ENCODE measurements at regions not wholly inside any gene's neighbourhood (a gene's known extent, or its start where the extent isn't known, plus 50 kb on each side); places are given as distances from the start of the nearest gene placed in this dataset.

GRCh38 chr6:152893187-152893586, 89.7 kb downstream of the FBXO5 start:
- WGBS, 2 experiments (ENCODE audit: extremely low coverage in 2 of 2, insufficient read length in 1 of 2), result no CpG with 5 or more reads among the region's 3 CpGs
- Histone ChIP-seq H3K27me3 (ENCODE audit: control insufficient read depth, insufficient read depth, low read length) (no peaks in the 10 kb centered on the region; the same call in 1 of the 2 replicates), H2AFZ (replicated peaks; ENCODE audit: low read length, poor library complexity) (no peak overlapping the region), H2BK20ac (ENCODE audit: low read depth, low read length) (no peak overlapping the region), H3K18ac (ENCODE audit: low read depth, low read length) (no peak overlapping the region), H4K20me1 (ENCODE audit: insufficient read depth, low read length) (no peaks in the 10 kb centered on the region), H4K5ac (ENCODE audit: low read depth, low read length) (no peak overlapping the region), H2BK120ac (ENCODE audit: low read depth, low read length) (no peak overlapping the region), H3K4me3 (ENCODE audit: insufficient read depth, low read depth, low read length) (no peak overlapping the region), H4K8ac (ENCODE audit: low read depth in 2 of 2, low read length in 2 of 2) (no peak overlapping the region), H3K4me2 (ENCODE audit: low read depth, low read length) (no peak overlapping the region), H4K91ac (ENCODE audit: insufficient read depth, low read depth, low read length) (no peak overlapping the region), H3K56ac (ENCODE audit: extremely low read depth, insufficient read depth, low read length) (no peak overlapping the region), H3K9me3 (ENCODE audit: control insufficient read depth, insufficient read depth, low read length) (no peaks in the 10 kb centered on the region), H3K79me1 (ENCODE audit: low read depth in 1 of 2, low read length in 2 of 2) (no peaks in the 10 kb centered on the region), H3K14ac (replicated peaks; ENCODE audit: low read depth, low read length) (no peak overlapping the region), H3K27ac (ENCODE audit: insufficient read depth, low read length) (no peak overlapping the region), H2BK5ac (ENCODE audit: low read depth, low read length, poor library complexity, severe bottlenecking) (no peak overlapping the region), H3K9me1 (ENCODE audit: insufficient read depth, low read length) (peaks cover 4% of the 10 kb centered on the region; the same call in 1 of the 2 replicates), H3K4me1 (ENCODE audit: control insufficient read depth, insufficient read depth, low read length) (no peaks in the 10 kb centered on the region), H3K4ac (ENCODE audit: low read depth, low read length) (no peak overlapping the region), H2BK15ac (ENCODE audit: low read depth, low read length) (no peak overlapping the region), H3K36me3 (ENCODE audit: control insufficient read depth, insufficient read depth, low read length) (no peaks in the 10 kb centered on the region), H2AK5ac (ENCODE audit: low read depth, low read length) (no peak overlapping the region), H2AK9ac (replicated peaks; ENCODE audit: low read depth, low read length, poor library complexity) (no peak overlapping the region), H3K23ac (ENCODE audit: low read depth, low read length) (no peak overlapping the region), H3K9ac (ENCODE audit: low read depth, low read length) (no peak overlapping the region)
- dilution Hi-C loops (cut with HindIII; ENCODE audit: low sequenced_read_pairs, unreplicated experiment), result no loop called here
- intact Hi-C loops (cut with micrococcal nuclease), result no loop called here
- in situ Hi-C loops (cut with MboI; ENCODE audit: low sequenced_read_pairs), result no loop called here
- DNase-seq, result no peak
- ChIA-PET POLR2A (ENCODE audit: unreplicated experiment) (no interaction called here), CTCF (no interaction called here)
- no TSS peak for BruUV-seq (replicated peaks)
- no peak for ATAC-seq (ENCODE audit: low read depth)
- TF ChIP-seq SMC3 (IDR thresholded peaks at IDR 0.05; ENCODE audit: low read depth, low read length) (no peak), CHD1 (IDR thresholded peaks at IDR 0.05; ENCODE audit: low read depth, low read length) (no peak), CEBPB (IDR thresholded peaks at IDR 0.05; ENCODE audit: low read depth, low read length) (no peak), MAZ (IDR thresholded peaks at IDR 0.05; ENCODE audit: borderline replicate concordance, low read depth, low read length) (no peak), RCOR1 (IDR thresholded peaks at IDR 0.05; ENCODE audit: insufficient replicate concordance, low read length) (no peak), RFX5 (IDR thresholded peaks at IDR 0.05; ENCODE audit: low read depth, low read length) (no peak), MXI1 (IDR thresholded peaks at IDR 0.05; ENCODE audit: borderline replicate concordance, low read depth, low read length) (no peak), RAD21 (IDR thresholded peaks at IDR 0.05; ENCODE audit: low read length) (no peak), MAFK (IDR thresholded peaks at IDR 0.05; ENCODE audit: low read depth, low read length) (no peak), NFE2L2 (IDR thresholded peaks at IDR 0.05; ENCODE audit: low read depth, low read length) (no peak), BHLHE40 (IDR thresholded peaks at IDR 0.05; ENCODE audit: low read depth, low read length) (no peak), FOS (IDR thresholded peaks at IDR 0.05; ENCODE audit: low read depth, low read length) (no peak), POLR2A (IDR thresholded peaks at IDR 0.05; ENCODE audit: low read depth, low read length) (no peak)
- TF ChIP-seq, protein P1, sequence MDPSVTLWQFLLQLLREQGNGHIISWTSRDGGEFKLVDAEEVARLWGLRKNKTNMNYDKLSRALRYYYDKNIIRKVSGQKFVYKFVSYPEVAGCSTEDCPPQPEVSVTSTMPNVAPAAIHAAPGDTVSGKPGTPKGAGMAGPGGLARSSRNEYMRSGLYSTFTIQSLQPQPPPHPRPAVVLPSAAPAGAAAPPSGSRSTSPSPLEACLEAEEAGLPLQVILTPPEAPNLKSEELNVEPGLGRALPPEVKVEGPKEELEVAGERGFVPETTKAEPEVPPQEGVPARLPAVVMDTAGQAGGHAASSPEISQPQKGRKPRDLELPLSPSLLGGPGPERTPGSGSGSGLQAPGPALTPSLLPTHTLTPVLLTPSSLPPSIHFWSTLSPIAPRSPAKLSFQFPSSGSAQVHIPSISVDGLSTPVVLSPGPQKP (IDR thresholded peaks at IDR 0.05; ENCODE audit: borderline replicate concordance, low read depth, low read length), result no peak
- TF ChIP-seq, protein P2, sequence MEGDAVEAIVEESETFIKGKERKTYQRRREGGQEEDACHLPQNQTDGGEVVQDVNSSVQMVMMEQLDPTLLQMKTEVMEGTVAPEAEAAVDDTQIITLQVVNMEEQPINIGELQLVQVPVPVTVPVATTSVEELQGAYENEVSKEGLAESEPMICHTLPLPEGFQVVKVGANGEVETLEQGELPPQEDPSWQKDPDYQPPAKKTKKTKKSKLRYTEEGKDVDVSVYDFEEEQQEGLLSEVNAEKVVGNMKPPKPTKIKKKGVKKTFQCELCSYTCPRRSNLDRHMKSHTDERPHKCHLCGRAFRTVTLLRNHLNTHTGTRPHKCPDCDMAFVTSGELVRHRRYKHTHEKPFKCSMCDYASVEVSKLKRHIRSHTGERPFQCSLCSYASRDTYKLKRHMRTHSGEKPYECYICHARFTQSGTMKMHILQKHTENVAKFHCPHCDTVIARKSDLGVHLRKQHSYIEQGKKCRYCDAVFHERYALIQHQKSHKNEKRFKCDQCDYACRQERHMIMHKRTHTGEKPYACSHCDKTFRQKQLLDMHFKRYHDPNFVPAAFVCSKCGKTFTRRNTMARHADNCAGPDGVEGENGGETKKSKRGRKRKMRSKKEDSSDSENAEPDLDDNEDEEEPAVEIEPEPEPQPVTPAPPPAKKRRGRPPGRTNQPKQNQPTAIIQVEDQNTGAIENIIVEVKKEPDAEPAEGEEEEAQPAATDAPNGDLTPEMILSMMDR (conservative IDR thresholded peaks at IDR 0.05; ENCODE audit: low read depth, low read length), result no peak
- TF ChIP-seq, protein P3, sequence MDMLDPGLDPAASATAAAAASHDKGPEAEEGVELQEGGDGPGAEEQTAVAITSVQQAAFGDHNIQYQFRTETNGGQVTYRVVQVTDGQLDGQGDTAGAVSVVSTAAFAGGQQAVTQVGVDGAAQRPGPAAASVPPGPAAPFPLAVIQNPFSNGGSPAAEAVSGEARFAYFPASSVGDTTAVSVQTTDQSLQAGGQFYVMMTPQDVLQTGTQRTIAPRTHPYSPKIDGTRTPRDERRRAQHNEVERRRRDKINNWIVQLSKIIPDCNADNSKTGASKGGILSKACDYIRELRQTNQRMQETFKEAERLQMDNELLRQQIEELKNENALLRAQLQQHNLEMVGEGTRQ (IDR thresholded peaks at IDR 0.05; ENCODE audit: low read depth, low read length), result no peak
